ENCODE measurements at regions not wholly inside any gene's neighbourhood (a gene's known extent, or its start where the extent isn't known, plus 50 kb on each side); places are given as distances from the start of the nearest gene placed in this dataset.

- TF ChIP-seq CTCF (IDR thresholded peaks at IDR 0.05; ENCODE audit: extremely low read depth in 1 of 2, insufficient read depth in 1 of 2, low read depth in 1 of 2, low read length in 2 of 2) (no peak), POLR2A (IDR thresholded peaks at IDR 0.05; ENCODE audit: low read depth, low read length) (no peak), EZH2 (IDR thresholded peaks at IDR 0.05; ENCODE audit: borderline replicate concordance, low read depth, low read length, severe bottlenecking) (no peak), MYC (IDR thresholded peaks at IDR 0.05; ENCODE audit: low read depth, low read length) (no peak), MAX (IDR thresholded peaks at IDR 0.05; ENCODE audit: insufficient read depth, insufficient read length) (no peak), POLR2AphosphoS5 (IDR thresholded peaks at IDR 0.05; ENCODE audit: insufficient read depth, low read depth, low read length) (no peak), GATA2 (IDR thresholded peaks at IDR 0.05; ENCODE audit: insufficient read depth, insufficient read length, low read depth, low read length) (no peak), FOS (IDR thresholded peaks at IDR 0.05; ENCODE audit: borderline replicate concordance, insufficient read depth, low read length) (no peak), JUN (IDR thresholded peaks at IDR 0.05; ENCODE audit: borderline replicate concordance, insufficient read depth, insufficient read length, low read depth) (no peak)
Measured at GRCh38 chr3:25044762-25045710, 383.0 kb upstream of the RARB start.

All from endothelial cell of umbilical vein (primary cell).